ENCODE measurements at regions not wholly inside any gene's neighbourhood (a gene's known extent, or its start where the extent isn't known, plus 50 kb on each side); places are given as distances from the start of the nearest gene placed in this dataset.
A peak's percentile ranks its signal among the peaks of the same experiment; 100 is the strongest.
"Not testable (repeated sequence)": the region's sequence is repeated elsewhere in the genome, so short reads cannot be mapped to it uniquely, and the experiment has no call there.

DNA sequence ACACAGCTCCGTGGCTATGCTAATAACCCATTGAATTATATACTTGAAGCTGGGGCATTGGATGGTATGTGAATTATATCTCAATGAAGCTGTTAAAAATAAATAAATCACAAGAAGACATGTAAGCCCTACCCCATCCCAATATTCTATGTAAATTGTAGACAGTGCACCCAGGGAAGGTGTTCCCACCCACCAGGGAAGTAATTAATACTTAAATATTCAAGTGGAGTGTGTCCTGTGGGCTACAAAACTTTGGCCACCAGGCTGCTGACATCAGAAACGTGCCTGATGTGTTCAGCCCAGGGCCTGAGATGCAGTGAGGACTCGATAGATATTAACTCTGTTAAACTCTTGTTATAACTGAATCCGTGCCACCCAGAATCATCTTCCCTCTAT is 240.4 kb upstream of the RREB1 start:
- DNase-seq (ENCODE audit: low spot score): no peak

DNA sequence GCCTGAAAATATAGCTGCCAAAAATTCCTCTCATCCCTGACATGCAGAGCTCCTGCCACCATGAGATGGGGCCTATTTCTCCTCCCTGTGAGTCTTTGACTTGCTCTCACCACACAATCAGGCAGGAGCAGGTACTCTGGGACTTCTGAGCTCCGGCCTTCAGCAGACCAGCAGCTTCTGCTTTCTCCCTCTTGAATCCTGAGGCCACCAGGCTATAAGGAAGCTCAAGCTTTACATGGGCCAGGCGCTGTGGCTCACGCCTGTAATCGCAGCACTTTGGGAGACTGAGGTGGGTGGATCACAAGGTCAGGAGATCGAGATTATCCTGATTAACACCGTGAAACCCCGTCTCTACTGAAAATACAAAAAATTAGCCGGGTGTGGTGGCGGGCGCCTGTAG is 238.7 kb upstream of the RREB1 start:
- no peak for DNase-seq (ENCODE audit: low spot score)

DNA sequence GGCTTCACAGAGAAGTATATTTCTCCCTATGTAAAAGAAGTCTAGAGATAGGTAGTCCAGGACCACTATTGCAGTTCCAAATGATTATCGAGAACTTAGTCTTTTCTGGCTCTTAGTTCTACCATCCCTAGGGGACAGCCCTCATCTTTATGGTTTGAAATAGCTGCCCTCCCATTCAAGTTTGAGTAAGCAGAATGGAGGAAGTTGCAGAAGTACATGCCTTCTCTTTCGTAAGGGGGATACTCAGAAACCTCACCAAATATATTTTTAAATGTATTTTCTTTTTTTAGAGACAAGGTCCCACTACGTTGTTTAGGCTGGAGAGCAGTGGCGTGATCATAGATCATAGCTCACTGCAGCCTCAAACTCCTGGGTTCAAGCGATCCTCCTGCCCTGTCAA is 236.8 kb upstream of the RREB1 start:
- no peak for DNase-seq (ENCODE audit: low spot score)

DNA sequence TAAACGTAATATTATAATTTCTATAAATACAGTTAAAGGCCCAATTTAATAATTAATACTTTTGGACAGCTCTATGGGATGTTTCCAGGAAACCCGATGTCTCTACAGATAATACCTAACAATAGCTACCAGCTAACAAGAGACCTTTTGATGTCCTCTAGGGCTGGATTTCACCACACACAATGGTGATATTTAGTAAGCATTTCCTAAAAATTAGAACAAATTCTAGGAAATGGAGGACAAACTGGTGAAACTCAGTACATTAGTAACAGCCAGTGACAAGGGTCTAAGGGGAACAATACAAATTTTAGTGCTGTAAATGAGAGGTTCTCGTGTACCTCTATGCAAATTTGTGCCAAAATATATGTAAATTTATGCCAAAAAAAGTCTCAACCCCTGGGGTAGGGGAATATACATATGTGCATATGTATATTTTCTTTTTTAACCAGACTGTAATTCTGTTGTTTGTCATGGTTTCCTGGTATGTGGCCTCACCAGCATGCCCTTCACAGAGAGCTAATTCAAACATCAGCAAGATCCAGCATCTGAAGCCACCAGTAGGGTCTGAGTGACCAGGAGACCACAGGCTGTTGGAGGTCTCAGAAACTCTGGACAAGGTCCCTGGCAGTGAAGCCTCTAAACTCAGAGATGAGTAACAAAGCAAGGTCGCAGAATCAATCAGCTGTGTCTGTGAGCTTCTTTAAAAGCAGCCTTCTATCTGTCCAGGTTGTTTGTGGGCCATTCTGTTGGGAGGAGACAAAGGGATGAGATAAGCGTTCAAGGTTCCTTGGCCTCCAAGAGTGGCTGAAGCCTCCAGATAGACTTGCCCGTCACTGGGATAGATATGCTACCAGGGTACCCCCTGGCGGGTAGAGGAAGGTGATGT is 235.1 kb upstream of the RREB1 start:
- no peak for DNase-seq (ENCODE audit: low spot score)

DNA sequence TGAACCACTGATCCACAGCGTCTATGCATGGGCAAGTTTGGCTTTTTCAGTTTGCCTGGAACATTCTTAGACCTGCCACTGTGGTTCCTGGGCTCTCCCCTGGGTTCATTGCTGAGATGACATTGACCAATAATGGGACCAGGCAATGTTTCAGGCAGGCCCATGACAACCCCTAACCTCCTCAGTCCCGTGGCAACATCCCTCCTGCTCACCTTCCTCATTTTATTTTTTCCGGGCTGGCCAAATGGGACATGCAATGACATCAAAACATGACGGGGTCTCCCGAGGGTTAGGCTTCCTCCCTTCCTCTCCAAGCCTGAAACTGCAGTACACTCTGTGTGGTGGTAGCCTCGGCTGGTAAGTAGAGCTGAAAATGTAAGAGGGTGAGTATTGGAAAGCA is 234.0 kb upstream of the RREB1 start:
- no peak for DNase-seq (ENCODE audit: low spot score)

DNA sequence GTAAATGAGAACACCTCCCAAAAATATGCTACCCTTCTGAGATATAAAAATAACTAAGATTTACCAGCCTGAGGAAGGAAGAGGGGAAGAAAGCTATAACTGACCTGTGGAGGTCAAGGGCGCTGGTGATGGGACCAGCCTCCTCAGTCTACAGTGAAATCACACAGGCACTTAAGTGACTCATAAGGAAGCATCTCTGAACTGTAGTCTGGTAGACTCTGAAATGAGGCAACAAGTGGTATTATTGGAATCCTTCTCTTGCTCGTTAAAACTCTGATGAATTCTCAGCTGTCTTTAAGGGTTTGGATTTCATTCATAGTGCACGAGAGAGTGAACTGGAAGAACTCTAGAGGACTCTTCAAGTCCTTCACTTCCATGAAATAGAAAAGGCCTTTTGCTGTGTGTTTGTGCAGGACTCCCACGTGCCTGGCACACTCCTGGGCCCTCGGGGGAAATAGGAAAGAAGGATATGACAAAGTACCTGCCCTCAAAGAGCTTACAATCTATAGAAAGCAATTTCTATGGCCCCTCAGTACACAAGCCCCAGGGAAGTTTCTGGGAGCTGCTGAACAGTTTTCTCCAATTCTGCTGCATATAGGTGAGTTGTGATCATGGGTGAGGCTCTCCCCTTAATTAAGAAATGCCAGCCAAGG is 231.8 kb upstream of the RREB1 start:
- no peak for DNase-seq (ENCODE audit: low spot score)

DNA sequence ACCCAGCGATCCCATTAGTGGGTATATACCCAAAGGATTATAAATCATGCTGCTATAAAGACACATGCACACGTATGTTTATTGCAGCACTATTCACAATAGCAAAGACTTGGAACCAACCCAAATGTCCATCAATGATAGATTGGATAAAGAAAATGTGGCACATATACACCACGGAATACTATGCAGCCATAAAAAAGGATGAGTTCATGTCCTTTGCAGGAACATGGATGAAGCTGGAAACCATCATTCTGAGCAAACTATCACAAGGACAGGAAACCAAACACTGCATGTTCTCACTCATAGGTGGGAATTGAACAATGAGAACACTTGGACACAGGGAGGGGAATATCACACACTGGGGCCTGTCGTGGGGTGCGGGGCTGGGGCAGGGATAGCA is 230.0 kb upstream of the RREB1 start:
- DNase-seq (ENCODE audit: low spot score): not testable (repeated sequence)

DNA sequence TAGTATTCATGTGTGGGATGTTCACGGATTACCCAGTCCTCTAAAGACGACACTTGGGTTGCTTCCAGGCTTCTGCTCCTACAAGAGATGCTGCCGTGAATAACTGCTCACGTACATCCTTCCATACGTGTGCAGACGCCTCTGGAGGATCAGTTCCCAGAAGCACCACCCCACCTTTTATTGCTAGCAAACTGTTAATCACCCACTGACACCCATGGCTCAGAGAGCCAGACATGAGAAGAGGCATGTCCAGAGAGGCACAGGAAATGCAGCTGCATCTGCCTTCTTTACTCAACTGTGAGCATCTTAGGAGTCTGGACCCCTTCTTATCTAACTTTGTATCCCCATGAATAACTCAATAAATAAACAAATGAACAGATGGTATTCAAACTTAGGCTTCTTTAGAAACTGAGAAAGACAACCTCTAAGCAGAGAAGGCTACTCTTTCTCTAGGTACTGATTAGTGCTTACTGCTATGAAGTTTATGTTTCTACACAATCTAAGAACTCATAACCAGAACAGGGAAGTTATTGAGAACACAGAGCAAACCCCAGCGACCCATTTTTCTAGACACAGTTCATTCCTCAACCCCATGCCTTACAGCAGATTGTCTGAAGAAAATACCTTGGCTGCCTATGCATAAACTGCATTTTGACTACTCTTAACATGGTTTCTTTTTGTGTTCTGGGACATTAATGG is 228.7 kb upstream of the RREB1 start:
- no peak for DNase-seq (ENCODE audit: low spot score)

DNA sequence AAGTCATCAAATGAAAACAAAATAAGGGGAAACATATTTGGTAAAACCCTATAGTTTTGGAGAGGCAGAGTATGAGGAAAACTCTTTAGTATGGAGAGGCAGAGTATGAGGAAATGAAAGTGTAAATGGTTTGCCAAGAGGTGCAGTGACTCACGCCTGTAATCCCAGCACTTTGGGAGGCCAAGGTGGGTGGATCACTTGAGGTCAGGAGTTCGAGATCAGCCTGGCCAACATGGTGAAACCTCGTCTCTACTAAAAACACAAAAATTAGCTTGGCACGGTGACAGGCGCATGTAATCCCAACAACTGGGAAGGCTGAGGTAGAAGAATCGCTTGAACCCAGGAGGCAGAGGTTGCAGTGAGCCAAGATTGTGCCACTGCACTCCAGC is 228.2 kb upstream of the RREB1 start:
- not testable (repeated sequence) for DNase-seq (ENCODE audit: low spot score)

DNA sequence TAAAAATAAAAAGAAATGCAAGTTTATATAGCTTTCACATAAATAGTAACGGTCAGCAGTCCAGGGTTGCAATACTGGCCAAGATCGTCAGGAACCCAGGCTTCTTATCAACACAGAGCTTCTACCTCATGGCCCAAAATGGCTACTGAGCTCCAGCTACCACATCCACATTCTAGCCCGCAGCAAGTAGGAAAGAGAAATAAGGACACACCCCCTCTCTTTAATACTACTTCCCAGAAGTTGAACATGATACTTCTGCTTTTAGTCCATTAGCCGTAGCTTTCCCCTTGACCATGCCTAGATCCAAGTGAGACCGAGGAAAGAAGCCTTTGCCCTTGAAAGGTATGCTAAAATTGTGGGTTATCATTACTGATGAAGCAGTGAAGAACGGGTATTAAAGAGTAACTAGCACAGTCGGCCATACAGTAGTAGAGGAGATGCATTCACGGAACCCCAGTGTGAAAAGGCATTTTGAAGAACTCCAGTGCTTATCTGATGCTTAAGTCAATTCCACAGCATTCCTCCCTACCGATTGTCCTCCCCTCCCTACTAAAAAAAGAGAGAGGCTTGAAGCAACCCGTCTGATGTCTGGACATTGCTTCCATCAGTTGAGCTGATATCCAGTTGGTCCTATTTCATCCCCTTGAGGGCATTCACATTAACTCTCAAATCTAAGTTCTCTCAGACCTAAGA is 226.9 kb upstream of the RREB1 start:
- DNase-seq (ENCODE audit: low spot score): no peak

DNA sequence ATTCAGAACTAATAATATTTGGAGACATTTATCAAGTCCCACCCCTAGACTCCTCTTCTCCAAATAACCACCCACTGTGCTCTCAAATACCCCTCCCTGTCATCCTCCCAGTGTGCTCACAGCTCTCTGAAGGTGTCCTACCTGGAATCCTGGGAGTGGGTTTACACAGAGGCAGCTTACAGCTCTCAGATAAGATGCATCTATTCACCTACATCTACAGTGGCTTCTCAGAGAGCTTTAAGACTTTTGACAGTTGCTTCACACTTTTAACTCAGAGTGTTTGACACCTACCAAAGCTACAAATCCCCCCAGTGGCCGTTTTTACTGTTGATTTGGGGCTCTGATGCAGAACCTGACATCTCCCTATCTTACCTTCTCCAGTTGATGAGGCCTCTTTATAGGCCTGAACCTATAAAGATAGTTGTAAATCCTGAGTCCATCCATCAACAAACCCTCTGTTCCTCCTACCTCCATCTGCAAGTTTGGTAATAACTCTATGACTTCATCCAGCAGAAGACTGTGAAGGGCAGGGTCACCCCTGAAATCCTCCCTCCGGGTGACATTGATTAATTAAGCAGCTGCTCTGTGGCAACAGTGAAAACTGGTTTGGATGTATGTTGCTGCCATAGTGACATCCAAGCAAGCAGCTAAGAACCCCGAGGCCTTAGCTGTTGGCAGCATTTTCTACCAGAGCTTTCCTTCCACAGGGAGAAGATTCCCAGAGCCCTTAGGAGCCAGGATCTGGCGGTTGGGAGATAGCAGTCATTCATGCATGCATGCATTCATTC is 226.1 kb upstream of the RREB1 start:
- DNase-seq (ENCODE audit: low spot score): peak; percentile 22

DNA sequence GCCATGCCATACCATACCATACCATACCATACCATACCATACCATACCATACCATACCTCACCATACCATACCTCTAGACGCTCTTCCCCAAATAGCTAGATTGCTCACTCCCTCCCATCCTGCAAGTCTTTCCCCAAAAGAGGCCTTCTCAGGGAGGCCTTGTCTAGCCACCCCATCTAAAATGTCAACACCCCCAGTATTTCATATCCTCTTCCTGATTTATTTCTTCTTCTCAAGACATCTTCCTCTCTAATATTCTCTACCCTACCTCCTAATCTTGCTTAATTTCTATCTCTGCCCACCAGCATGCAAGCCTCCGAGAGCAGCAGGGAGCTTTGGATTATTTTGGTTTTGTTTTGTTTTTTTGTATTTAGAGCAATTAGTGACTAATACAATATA is 225.2 kb upstream of the RREB1 start:
- DNase-seq (ENCODE audit: low spot score): no peak

DNA sequence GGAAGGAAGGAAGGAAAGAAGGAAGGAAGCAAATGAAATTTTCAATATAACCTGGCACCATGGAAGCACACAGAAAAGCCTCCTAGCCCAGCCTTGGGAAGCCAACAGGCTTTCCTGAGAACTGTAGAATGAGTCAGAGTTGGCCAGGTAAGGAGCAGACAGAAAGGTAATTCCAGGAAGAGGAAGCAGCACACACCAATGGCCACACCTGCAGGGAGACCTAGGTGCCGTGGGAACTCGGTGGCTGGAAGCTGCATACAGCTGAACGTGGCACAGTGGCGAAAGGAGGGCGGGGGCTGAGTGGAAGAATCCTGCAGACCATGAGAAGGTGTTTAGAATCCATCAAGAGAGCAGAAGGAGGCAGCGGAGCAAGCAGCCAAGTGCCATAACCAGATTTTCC is 224.8 kb upstream of the RREB1 start:
- DNase-seq (ENCODE audit: low spot score): no peak

DNA sequence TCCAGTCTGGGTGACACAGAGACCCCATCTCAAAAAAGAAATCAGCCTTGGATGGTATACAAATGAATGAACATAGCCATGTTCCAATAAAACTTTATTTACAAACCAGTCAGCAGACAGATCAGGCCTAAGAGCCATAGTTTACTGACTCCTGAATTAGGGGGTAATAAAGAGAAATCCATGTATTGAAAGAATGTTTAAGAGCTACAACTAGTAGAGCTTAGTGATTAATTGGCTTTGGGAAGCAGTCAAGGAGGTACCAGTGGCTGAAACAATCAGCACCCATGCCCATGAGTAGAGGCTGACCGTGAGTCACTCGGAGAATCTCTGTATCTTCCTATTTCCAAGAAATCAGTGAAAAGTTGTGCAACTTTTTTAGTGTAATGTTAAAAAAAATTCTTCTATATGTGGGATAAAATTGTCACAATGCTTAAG is 223.6 kb upstream of the RREB1 start:
- DNase-seq (ENCODE audit: low spot score): no peak

DNA sequence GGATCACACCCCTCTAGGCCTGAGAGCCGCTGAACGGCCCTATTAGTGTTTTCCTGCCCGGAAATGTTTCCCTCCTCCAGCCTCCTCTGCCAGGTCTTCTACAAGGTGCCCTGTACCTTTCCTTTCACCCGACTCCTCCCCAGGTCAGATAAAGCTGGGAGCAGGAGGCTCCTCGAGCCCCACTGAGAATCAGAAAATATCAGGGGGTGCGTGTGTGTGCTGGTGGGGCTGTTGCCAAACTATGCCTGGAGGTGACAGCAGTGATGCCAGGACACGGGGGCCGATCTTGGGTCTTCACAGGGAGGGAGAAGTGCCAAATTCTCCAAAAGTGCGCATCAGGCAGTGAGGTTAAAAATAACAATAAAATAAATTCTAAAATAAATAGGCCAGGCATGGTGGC is 222.8 kb upstream of the RREB1 start:
- DNase-seq (ENCODE audit: low spot score): no peak

DNA sequence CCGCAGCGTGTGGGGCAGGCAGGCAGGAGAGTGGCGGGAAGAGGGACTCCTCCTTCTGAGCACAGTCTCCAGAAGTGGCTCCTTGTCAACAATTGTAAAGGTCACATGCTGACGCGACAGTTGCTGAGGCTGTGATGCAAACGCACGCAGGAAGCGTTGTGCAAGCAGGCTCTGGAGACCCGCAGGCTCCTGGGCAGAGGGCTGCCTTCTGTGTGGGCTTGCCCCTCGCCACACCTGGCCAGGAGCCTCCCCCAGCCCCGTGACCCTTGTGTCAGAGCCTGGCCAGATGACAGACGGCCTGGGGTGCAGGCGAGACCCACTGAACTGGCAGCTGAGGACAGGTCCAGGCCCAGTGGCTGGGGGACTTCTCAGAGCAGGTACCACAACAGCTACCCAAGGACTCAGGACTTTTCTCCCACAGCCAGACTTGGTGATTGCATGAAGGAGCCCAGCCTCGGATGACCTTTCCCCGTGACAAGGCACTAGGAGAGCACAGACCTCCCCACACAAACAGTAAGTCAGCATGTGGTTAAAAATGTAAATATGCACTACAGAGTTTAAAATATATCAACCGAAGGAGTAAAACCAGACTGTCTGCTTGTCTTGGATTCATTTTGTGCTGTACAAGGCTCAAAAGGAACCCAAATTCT is 222.1 kb upstream of the RREB1 start:
- no peak for DNase-seq (ENCODE audit: low spot score)

DNA sequence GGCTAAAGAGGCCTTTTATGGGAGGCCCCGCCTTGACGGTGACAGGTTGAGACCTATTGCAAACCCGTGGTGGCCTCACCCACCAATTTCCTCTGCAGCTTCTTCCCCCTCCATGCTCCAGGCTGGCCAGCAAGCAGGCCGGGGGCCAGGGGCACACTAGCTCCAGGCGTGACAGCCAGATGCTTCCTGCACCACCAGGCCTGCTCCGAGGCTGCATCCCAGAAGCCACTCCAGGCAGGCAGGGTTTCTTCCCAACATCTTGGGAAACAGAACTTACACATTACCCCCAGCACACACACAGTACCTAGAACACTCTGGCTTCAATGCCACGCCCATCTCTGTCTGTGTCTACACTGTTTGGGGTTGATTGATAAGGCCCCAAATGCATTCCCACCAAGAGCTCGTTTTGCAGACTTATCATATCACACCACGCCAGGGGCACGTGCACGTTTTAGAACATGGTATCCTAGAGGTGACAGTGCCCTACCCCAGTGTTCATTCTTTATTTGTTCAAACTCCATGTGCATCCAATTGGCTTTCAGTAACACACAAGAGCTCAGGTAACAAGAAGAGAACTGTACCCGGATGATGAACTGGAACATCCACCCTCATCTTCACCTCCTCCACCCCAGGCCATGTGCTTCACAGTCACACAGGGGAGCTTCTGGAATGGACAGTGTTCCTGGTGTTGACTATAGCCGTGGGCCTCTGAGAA is 221.4 kb upstream of the RREB1 start:
- no peak for DNase-seq (ENCODE audit: low spot score)

DNA sequence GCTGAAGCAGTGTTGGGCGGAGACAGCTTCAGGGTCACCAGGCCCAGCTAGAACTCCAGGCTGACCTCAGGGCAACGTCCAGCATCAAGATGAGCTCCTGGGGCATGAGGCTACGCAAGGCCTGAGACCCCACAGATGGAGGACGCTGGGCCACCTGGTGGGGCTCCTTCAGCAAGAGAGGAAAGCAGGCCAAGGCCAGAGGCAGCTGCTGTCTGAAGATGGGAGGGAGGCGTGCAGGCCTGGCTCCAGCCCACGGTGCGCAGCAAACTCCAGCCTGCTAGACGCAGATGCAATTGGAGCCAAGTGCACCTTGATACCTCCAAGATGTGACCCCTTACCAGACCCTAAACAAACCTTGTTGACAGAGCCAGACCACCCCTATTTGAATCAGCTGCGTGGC is 220.9 kb upstream of the RREB1 start:
- DNase-seq (ENCODE audit: low spot score): no peak

DNA sequence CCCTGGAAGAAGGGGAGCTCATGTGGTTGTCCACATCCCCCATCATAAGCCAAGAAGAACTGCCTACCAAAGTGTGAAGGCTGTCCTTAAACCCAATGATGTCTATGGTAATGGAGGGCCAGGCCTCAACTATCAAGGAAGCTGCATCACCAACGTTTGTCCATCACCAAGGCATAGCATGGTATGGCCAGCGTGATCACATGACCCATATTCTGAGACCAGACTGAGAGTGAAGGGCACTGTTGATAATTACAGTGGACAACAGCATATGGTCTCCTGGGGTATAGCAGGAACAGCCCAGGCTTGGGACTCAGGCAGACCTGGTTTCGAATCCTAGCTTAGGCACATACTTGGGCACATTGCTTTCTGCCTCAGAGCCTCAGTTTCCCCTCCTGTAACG is 218.2 kb upstream of the RREB1 start:
- DNase-seq (ENCODE audit: low spot score): no peak

DNA sequence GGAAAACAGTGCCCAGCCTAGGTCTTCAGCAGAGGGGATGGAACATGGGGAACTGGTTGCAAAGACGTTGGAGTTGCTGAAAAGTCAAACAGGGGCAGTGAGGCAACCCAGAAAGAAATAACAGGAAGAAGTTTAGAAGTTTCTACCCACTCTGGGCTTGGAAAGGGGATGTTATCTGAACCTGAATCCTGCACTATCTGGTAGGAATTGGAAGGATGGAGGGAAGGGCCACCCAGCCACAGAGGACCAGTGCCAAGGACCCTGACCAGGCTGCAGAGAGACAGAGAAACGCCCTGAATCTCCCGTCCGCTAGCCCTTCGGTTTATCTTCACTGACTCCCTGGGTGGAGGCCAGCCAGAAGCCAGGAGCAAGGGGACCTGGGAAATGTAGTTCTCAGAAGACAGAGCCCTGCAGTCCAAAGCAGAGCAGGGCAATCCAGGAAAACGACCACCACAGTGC is 217.3 kb upstream of the RREB1 start:
- no peak for DNase-seq (ENCODE audit: low spot score)
